PFSK-1 (cell line): ENCODE measurements at regions not wholly inside any gene's neighbourhood (a gene's known extent, or its start where the extent isn't known, plus 50 kb on each side); places are given as distances from the start of the nearest gene placed in this dataset.

ENCODE experiments used
- POLR2AphosphoS5 ChIP-seq: IDR thresholded peaks from 2 replicates; pipeline ENCODE4 v1.6.1; 2012; ENCODE audit warnings: low read depth, mild to moderate bottlenecking, control low read depth, low read length, moderate library complexity
- TAF1 ChIP-seq: IDR thresholded peaks from 2 replicates; pipeline ENCODE4 v1.6.1; 2012; ENCODE audit warnings: low read length, control low read depth, borderline replicate concordance; ENCODE audit not compliant: insufficient read depth

DNA sequence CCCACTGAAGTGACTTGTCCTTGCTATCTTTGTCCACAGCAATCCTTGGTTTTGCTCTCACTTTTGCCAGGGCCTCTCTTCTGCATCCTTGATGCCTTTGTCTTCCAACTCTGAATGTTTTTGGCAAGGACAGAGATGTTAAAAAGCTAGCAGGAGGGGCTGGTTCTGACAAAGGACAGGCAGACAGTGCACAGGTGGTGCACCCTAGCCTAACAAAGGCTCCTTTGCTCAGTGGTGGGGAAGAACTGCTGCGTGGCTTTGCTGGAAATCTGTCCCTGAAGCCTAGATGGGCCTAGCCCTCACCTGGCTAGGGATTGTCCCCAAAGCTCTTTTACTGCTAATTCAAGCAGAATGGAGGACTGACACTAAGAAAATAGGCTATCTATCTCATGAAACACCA, 233.5 kb downstream of the MAN2A1 start:
- TF ChIP-seq POLR2AphosphoS5 = no peak
- TF ChIP-seq TAF1 = no peak
